Muscle layer of duodenum (tissue), 2 donors: ENCODE measurements at regions not wholly inside any gene's neighbourhood (a gene's known extent, or its start where the extent isn't known, plus 50 kb on each side); places are given as distances from the start of the nearest gene placed in this dataset.

ENCODE experiments used
- H3K27ac ChIP-seq: one replicate; pipeline ENCODE4 v1.7.0; 2013; ENCODE audit warnings: mild to moderate bottlenecking, low read length
- H3K27me3 ChIP-seq: one replicate; pipeline ENCODE4 v1.7.0; 2013; ENCODE audit warnings: low read depth, mild to moderate bottlenecking, control low read depth, low read length
- H3K36me3 ChIP-seq, 2 donors: one replicate each; pipeline ENCODE4 v1.7.0; 2013; ENCODE audit warnings: low read length in 2 of 2, control low read depth in 1 of 2, mild to moderate bottlenecking in 1 of 2; ENCODE audit not compliant: insufficient read depth in 2 of 2, control insufficient read depth in 1 of 2
- H3K4me1 ChIP-seq, 2 donors: one replicate each; pipeline ENCODE4 v1.7.0; 2013; ENCODE audit warnings: low read length in 2 of 2, mild to moderate bottlenecking in 2 of 2, control low read depth in 1 of 2, moderate library complexity in 1 of 2; ENCODE audit not compliant: insufficient read depth in 2 of 2, control insufficient read depth in 1 of 2
- H3K4me3 ChIP-seq, 2 donors: one replicate each; pipeline ENCODE4 v1.7.0; 2013; ENCODE audit warnings: low read length in 2 of 2, low read depth in 1 of 2, mild to moderate bottlenecking in 1 of 2
- H3K9me3 ChIP-seq, 2 donors: one replicate each; pipeline ENCODE4 v1.7.0; 2013; ENCODE audit warnings: low read length in 2 of 2, control low read depth in 1 of 2, mild to moderate bottlenecking in 1 of 2; ENCODE audit not compliant: control insufficient read depth in 1 of 2
- donor health status: healthy.

GRCh38 chr1:112061901-112062320 lies 72.4 kb upstream of the KCND3 start:
- Histone ChIP-seq H3K27me3 (no peaks in the 10 kb centered on the region), H3K9me3 (no peaks in the 10 kb centered on the region), H3K4me1 (no peaks in the 10 kb centered on the region), H3K27ac (no peak overlapping the region), H3K36me3 (no peaks in the 10 kb centered on the region), H3K4me3 (no peak overlapping the region)

- H3K36me3 ChIP-seq: no peaks in the 10 kb centered on the region
- H3K27ac ChIP-seq: no peak overlapping the region
- H3K9me3 ChIP-seq: no peaks in the 10 kb centered on the region
- H3K27me3 ChIP-seq: no peaks in the 10 kb centered on the region
- no peaks in the 10 kb centered on the region for H3K4me1 ChIP-seq
- H3K4me3 ChIP-seq: no peak overlapping the region
These were observed 74.6 kb upstream of the KCND3 start for GRCh38 chr1:112063781-112064728.

GRCh38 chr1:112067989-112068388 lies 78.5 kb upstream of the KCND3 start:
- Histone ChIP-seq H3K27ac (no peak overlapping the region), H3K27me3 (no peaks in the 10 kb centered on the region), H3K36me3 (no peaks in the 10 kb centered on the region), H3K4me1 (no peaks in the 10 kb centered on the region), H3K9me3 (peaks cover 0 to 5% of the 10 kb centered on the region in 2 donors), H3K4me3 (no peak overlapping the region)

GRCh38 chr1:112070677-112071076 lies 81.2 kb upstream of the KCND3 start:
- Histone ChIP-seq H3K27me3 (no peaks in the 10 kb centered on the region), H3K36me3 (no peaks in the 10 kb centered on the region), H3K4me1 (no peaks in the 10 kb centered on the region), H3K4me3 (no peak overlapping the region), H3K9me3 (peaks cover 0 to 5% of the 10 kb centered on the region in 2 donors), H3K27ac (no peak overlapping the region)

- Histone ChIP-seq H3K27ac (no peak overlapping the region), H3K9me3 (peaks cover 0 to 5% of the 10 kb centered on the region in 2 donors), H3K4me3 (no peak overlapping the region), H3K27me3 (no peaks in the 10 kb centered on the region), H3K4me1 (no peaks in the 10 kb centered on the region), H3K36me3 (no peaks in the 10 kb centered on the region)
These were observed 85.2 kb upstream of the KCND3 start for GRCh38 chr1:112074711-112075110.

GRCh38 chr1:112075566-112075965 lies 86.1 kb upstream of the KCND3 start:
- Histone ChIP-seq H3K4me1 (no peaks in the 10 kb centered on the region), H3K27ac (no peak overlapping the region), H3K4me3 (no peak overlapping the region), H3K27me3 (no peaks in the 10 kb centered on the region), H3K9me3 (peaks cover 0 to 5% of the 10 kb centered on the region in 2 donors), H3K36me3 (no peaks in the 10 kb centered on the region)

GRCh38 chr1:112079446-112079845 lies 90.0 kb upstream of the KCND3 start:
- Histone ChIP-seq H3K27ac (no peak overlapping the region), H3K27me3 (no peaks in the 10 kb centered on the region), H3K36me3 (no peaks in the 10 kb centered on the region), H3K4me3 (no peak overlapping the region), H3K4me1 (no peaks in the 10 kb centered on the region), H3K9me3 (no peaks in the 10 kb centered on the region)

GRCh38 chr1:112083487-112083886 lies 94.0 kb upstream of the KCND3 start:
- H3K4me1 ChIP-seq: no peaks in the 10 kb centered on the region
- no peaks in the 10 kb centered on the region for H3K27me3 ChIP-seq
- no peak overlapping the region for H3K4me3 ChIP-seq

GRCh38 chr1:112092656-112093371 lies 103.3 kb upstream of the KCND3 start:
- no peak overlapping the region for H3K27ac ChIP-seq
- H3K4me3 ChIP-seq: no peak overlapping the region
- H3K4me1 ChIP-seq: no peaks in the 10 kb centered on the region

More at GRCh38 chr1:112083487-112083886, 94.0 kb upstream of the KCND3 start:
- Histone ChIP-seq H3K27ac (no peak overlapping the region), H3K36me3 (no peaks in the 10 kb centered on the region), H3K9me3 (no peaks in the 10 kb centered on the region)

GRCh38 chr1:112093372-112093694 lies 103.9 kb upstream of the KCND3 start:
- H3K4me3 ChIP-seq: no peak overlapping the region
- H3K27ac ChIP-seq: no peak overlapping the region
- no peaks in the 10 kb centered on the region for H3K9me3 ChIP-seq
- H3K27me3 ChIP-seq: no peaks in the 10 kb centered on the region
- no peaks in the 10 kb centered on the region for H3K4me1 ChIP-seq
- no peaks in the 10 kb centered on the region for H3K36me3 ChIP-seq

More at GRCh38 chr1:112092656-112093371, 103.3 kb upstream of the KCND3 start:
- Histone ChIP-seq H3K9me3 (no peaks in the 10 kb centered on the region), H3K27me3 (no peaks in the 10 kb centered on the region), H3K36me3 (no peaks in the 10 kb centered on the region)

GRCh38 chr1:112099979-112100378 lies 110.5 kb upstream of the KCND3 start:
- no peaks in the 10 kb centered on the region for H3K36me3 ChIP-seq
- H3K27me3 ChIP-seq: no peaks in the 10 kb centered on the region
- no peak overlapping the region for H3K27ac ChIP-seq
- H3K4me1 ChIP-seq: no peaks in the 10 kb centered on the region
- H3K4me3 ChIP-seq: no peak overlapping the region
- H3K9me3 ChIP-seq: peaks cover 0 to 8% of the 10 kb centered on the region in 2 donors
